Muscle layer of colon (tissue), 2 donors: ENCODE measurements at regions not wholly inside any gene's neighbourhood (a gene's known extent, or its start where the extent isn't known, plus 50 kb on each side); places are given as distances from the start of the nearest gene placed in this dataset.
"Not testable (repeated sequence)": the region's sequence is repeated elsewhere in the genome, so short reads cannot be mapped to it uniquely, and the experiment has no call there.

Source experiments
- H3K27ac ChIP-seq: one replicate; pipeline ENCODE4 v1.7.0; 2013; ENCODE audit warnings: low read depth, mild to moderate bottlenecking, low read length, moderate library complexity
- H3K27me3 ChIP-seq, 2 donors: one replicate each; pipeline ENCODE4 v1.7.0; 2013; ENCODE audit warnings: low read length in 2 of 2, mild to moderate bottlenecking in 2 of 2; ENCODE audit not compliant: insufficient read depth in 2 of 2, control insufficient read depth in 1 of 2
- H3K36me3 ChIP-seq: one replicate; pipeline ENCODE4 v1.7.0; 2013; ENCODE audit warnings: mild to moderate bottlenecking, low read length; ENCODE audit not compliant: insufficient read depth
- H3K4me1 ChIP-seq: one replicate; pipeline ENCODE4 v1.7.0; 2013; ENCODE audit warnings: mild to moderate bottlenecking, low read length; ENCODE audit not compliant: insufficient read depth
- H3K4me3 ChIP-seq, 2 donors: one replicate each; pipeline ENCODE4 v1.7.0; 2013; ENCODE audit warnings: low read length in 2 of 2, low read depth in 1 of 2, mild to moderate bottlenecking in 1 of 2, moderate library complexity in 1 of 2
- H3K9ac ChIP-seq: one replicate; pipeline ENCODE4 v1.7.0; 2013; ENCODE audit warnings: low read length
- H3K9me3 ChIP-seq: one replicate; pipeline ENCODE4 v1.7.0; 2013; ENCODE audit warnings: mild to moderate bottlenecking, low read length
- donor health status: abdominal sarcoma.
- donor health status: Adenocarcinoma of cecum.

DNA sequence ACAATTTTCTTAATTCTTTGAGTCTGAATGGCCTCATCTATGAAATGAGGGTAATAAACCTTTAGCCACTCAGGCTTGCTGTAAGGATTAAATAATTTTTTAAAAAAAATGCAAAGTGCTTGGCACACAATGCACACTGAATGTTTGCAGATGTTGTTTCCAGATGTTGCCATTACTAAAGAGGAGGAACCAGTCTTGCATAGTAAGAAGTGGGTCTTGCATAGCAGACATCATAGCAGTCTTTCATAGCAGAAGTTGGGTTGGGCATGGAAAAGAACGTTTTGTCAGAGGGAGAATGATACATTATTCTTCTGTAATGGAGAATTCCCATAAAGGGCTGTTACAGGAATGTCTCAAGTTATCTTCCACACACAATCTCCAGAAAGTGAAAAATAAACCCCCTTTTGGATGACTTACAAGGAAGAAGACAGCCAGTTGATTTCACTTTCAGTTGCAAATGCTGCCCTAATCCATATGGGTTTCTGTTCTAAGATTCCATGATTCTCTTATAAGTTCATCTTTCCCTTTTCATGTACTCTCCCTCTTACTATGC lies 327.7 kb downstream of the SUCLG1 start:
- Histone ChIP-seq H3K4me3 (no peak overlapping the region), H3K27me3 (no peaks in the 10 kb centered on the region), H3K9me3 (no peaks in the 10 kb centered on the region), H3K9ac (no peak overlapping the region), H3K4me1 (no peaks in the 10 kb centered on the region), H3K36me3 (no peaks in the 10 kb centered on the region), H3K27ac (no peak overlapping the region)

- Histone ChIP-seq H3K4me3 (no peak overlapping the region), H3K36me3 (no peaks in the 10 kb centered on the region), H3K4me1 (no peaks in the 10 kb centered on the region), H3K9ac (no peak overlapping the region), H3K27ac (no peak overlapping the region), H3K9me3 (no peaks in the 10 kb centered on the region), H3K27me3 (no peaks in the 10 kb centered on the region)
Measured at GRCh38 chr2:84129018-84129417, 330.1 kb downstream of the SUCLG1 start.

GRCh38 chr2:84127812-84128211 lies 331.3 kb downstream of the SUCLG1 start:
- not testable (repeated sequence) for H3K4me1 ChIP-seq, H3K4me3 ChIP-seq, H3K9ac ChIP-seq, H3K27ac ChIP-seq, H3K36me3 ChIP-seq, H3K9me3 ChIP-seq, H3K27me3 ChIP-seq

- Histone ChIP-seq H3K4me1 (no peaks in the 10 kb centered on the region), H3K9me3 (no peaks in the 10 kb centered on the region), H3K9ac (no peak overlapping the region), H3K36me3 (no peaks in the 10 kb centered on the region), H3K4me3 (no peak overlapping the region), H3K27me3 (no peaks in the 10 kb centered on the region), H3K27ac (no peak overlapping the region)
Measured at GRCh38 chr2:84126530-84126929, 332.6 kb downstream of the SUCLG1 start.

DNA sequence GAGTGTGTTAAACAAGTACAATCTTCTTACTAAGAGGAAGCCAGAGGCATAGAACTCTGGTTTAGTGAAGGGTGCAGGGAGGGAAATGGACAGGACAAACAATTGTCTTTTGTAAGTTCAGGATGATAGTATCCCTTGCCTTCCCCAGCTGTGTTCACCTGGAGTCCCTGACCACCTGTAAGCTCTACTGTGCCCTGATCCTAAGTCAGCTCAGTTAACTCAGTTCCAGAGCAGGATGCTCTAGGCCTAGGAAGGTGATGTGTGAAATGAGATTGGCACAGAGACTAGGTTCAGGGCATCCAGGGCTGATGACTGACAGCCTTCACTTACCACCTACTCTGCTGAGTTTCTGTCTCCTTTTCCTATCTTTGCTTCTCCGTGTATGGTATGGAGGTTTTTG lies 333.0 kb downstream of the SUCLG1 start:
- Histone ChIP-seq H3K27ac (no peak overlapping the region), H3K9ac (no peak overlapping the region), H3K4me1 (no peaks in the 10 kb centered on the region), H3K36me3 (no peaks in the 10 kb centered on the region), H3K9me3 (no peaks in the 10 kb centered on the region), H3K4me3 (no peak overlapping the region), H3K27me3 (no peaks in the 10 kb centered on the region)

DNA sequence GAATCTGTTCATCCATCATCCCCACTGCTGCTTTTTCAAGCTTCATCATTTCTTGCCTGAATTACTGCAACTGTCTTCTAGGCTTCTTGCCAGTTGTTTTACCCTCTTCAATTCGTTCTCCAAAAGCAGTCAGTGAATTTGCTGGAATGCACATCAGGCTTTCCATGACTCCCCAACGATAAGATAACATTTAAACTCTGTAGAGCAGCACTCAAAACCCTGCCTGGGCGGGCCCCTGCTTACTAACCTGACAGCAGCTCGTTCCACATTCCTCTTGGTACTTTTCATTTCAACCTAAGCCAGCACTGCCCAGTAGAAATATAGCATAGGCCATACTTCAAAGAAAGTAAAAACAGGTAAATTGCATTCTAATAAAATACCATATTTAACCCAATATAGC lies 342.9 kb downstream of the SUCLG1 start:
- Histone ChIP-seq H3K9ac (no peak overlapping the region), H3K36me3 (no peaks in the 10 kb centered on the region), H3K27me3 (no peaks in the 10 kb centered on the region), H3K27ac (no peak overlapping the region), H3K9me3 (no peaks in the 10 kb centered on the region), H3K4me1 (no peaks in the 10 kb centered on the region), H3K4me3 (no peak overlapping the region)

DNA sequence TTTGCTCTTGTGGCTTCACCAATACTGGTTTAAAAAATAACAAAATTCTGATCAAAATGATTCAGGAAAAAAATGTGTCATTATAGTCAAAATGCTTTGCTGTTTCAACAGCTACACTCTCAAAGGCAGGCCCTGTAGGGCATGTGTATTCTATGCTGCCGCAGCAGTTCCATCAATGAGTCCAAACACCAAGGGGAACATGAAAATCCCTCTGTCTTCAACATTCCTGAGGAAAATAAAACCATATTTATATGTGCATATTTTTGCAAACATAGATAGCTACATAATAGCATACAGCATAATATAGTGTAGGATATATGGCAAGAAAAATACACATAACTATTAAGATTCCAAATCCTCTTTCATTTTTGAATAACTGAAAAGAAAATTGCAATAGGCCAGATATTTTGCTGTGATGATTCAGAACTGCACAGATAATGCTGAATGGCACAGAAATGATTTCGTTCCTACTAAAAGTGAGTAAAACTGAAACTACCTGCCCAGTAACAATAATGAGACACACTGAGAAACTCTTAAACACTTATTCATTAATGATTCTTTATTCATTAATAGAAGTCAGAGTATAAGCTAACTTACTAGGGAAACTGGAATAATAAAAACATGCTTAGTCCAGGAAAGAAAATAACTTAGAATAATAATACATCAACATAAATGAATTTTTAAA lies 343.8 kb downstream of the SUCLG1 start:
- H3K27ac ChIP-seq: no peak overlapping the region
- H3K9ac ChIP-seq: no peak overlapping the region
- H3K4me3 ChIP-seq: no peak overlapping the region

DNA sequence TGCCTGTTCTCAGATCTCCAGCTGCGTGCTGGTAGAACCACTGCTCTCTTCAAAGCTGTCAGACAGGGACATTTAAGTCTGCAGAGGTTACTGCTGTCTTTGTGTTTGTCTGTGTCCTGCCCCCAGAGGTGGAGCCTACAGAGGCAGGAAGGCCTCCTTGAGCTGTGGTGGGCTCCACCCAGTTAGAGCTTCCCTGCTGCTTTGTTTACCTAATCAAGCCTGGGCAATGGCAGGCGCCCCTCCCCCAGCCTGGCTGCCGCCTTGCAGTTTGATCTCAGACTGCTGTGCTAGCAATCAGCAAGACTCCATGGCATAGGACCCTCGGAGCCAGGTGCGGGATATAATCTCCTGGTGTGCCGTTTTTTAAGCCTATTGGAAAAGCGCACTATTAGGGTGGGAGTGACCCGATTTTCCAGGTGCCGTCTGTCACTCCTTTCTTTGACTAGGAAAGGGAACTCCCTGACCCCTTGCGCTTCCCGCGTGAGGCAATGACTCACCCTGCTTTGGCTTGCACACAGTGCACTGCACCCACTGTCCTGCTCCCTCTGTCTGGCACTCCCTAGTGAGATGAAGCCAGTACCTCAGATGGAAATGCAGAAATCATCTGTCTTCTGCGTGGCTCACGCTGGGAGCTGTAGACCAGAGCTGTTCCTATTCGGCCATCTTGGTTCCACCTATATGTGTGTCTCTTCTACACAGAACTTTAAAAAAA lies 355.1 kb downstream of the SUCLG1 start:
- H3K27ac ChIP-seq, H3K9ac ChIP-seq, H3K27me3 ChIP-seq, H3K4me3 ChIP-seq, H3K9me3 ChIP-seq, H3K36me3 ChIP-seq, H3K4me1 ChIP-seq: not testable (repeated sequence)

More for the DNA sequence above, 343.8 kb downstream of the SUCLG1 start:
- Histone ChIP-seq H3K27me3 (no peaks in the 10 kb centered on the region), H3K9me3 (no peaks in the 10 kb centered on the region), H3K36me3 (no peaks in the 10 kb centered on the region), H3K4me1 (no peaks in the 10 kb centered on the region)

- no peak overlapping the region for H3K9ac ChIP-seq
- H3K4me3 ChIP-seq: no peak overlapping the region
- no peaks in the 10 kb centered on the region for H3K27me3 ChIP-seq
- no peak overlapping the region for H3K27ac ChIP-seq
- no peaks in the 10 kb centered on the region for H3K4me1 ChIP-seq
- no peaks in the 10 kb centered on the region for H3K36me3 ChIP-seq
- H3K9me3 ChIP-seq: no peaks in the 10 kb centered on the region
Measured at GRCh38 chr2:84102274-84102673, 356.8 kb downstream of the SUCLG1 start.

GRCh38 chr2:84088656-84089055 lies 370.4 kb downstream of the SUCLG1 start:
- H3K9ac ChIP-seq: no peak overlapping the region

GRCh38 chr2:84085562-84085961 lies 373.5 kb downstream of the SUCLG1 start:
- Histone ChIP-seq H3K36me3 (no peaks in the 10 kb centered on the region), H3K27me3 (no peaks in the 10 kb centered on the region), H3K4me1 (no peaks in the 10 kb centered on the region), H3K9me3 (no peaks in the 10 kb centered on the region), H3K4me3 (no peak overlapping the region), H3K9ac (no peak overlapping the region), H3K27ac (no peak overlapping the region)

More at GRCh38 chr2:84088656-84089055, 370.4 kb downstream of the SUCLG1 start:
- Histone ChIP-seq H3K36me3 (no peaks in the 10 kb centered on the region), H3K4me1 (no peaks in the 10 kb centered on the region), H3K9me3 (no peaks in the 10 kb centered on the region), H3K4me3 (no peak overlapping the region), H3K27me3 (no peaks in the 10 kb centered on the region), H3K27ac (no peak overlapping the region)

DNA sequence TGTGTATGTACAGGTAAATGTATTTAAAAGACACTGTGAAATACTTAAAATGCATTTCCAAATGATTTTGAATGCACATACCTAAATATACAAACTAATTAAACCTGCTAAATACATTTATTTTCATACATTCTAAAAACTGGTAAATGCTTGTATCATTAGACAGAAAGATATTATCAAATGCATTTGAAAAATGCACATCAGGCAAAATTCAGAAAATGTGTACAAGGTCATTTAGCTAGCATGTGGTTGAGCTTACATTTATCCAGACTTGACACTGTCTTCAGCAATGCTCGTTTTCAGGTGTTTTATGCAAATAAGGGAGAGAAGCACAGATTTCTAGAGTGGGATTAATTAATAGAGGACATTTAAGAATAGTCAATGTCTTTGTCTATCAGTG lies 374.2 kb downstream of the SUCLG1 start:
- Histone ChIP-seq H3K27ac (no peak overlapping the region), H3K27me3 (no peaks in the 10 kb centered on the region), H3K9ac (no peak overlapping the region), H3K4me3 (no peak overlapping the region), H3K9me3 (no peaks in the 10 kb centered on the region), H3K4me1 (no peaks in the 10 kb centered on the region), H3K36me3 (no peaks in the 10 kb centered on the region)
